CD14-positive monocyte (primary cell): ENCODE measurements at regions not wholly inside any gene's neighbourhood (a gene's known extent, or its start where the extent isn't known, plus 50 kb on each side); places are given as distances from the start of the nearest gene placed in this dataset.

ENCODE experiments used
- DNase-seq, 3 donors: peaks; one replicate each; pipeline ENCODE4 v3.0.0-alpha.2; 2011 to 2022
- H2AFZ ChIP-seq: 2 replicates; pipeline ENCODE4 v1.6.0; 2012; ENCODE audit warnings: mild to moderate bottlenecking, low read depth, low read length, inconsistent platforms; ENCODE audit not compliant: insufficient read depth, poor library complexity, severe bottlenecking
- H3K27ac ChIP-seq, 2 donors: 1 replicate in 1 of 2; 2 replicates in 1 of 2; pipeline ENCODE4 v1.5.1; 2012 to 2013; ENCODE audit warnings: low read length in 2 of 2, control low read depth in 1 of 2, inconsistent platforms in 1 of 2, low read depth in 1 of 2, mild to moderate bottlenecking in 1 of 2
- H3K27me3 ChIP-seq, 2 donors: one replicate each; pipeline versions ENCODE4 v1.6.0 to v1.6.1; 2011 to 2013; ENCODE audit warnings: low read length in 2 of 2; ENCODE audit not compliant: control insufficient read depth in 2 of 2, insufficient read depth in 2 of 2
- H3K36me3 ChIP-seq, 2 donors: replicated peaks in 1 of 2; 1 replicate in 1 of 2; 2 replicates in 1 of 2; pipeline versions ENCODE4 v1.5.1 to v1.6.1; 2012 to 2013; ENCODE audit warnings: low read length in 2 of 2, control low read depth in 1 of 2, inconsistent platforms in 1 of 2, mild to moderate bottlenecking in 1 of 2; ENCODE audit not compliant: insufficient read depth in 2 of 2, control insufficient read depth in 1 of 2
- H3K4me1 ChIP-seq, 2 donors: 1 replicate in 1 of 2; 2 replicates in 1 of 2; pipeline versions ENCODE4 v1.5.1 to v1.6.1; 2012 to 2013; ENCODE audit warnings: low read length in 2 of 2, control low read depth in 1 of 2, inconsistent platforms in 1 of 2, mild to moderate bottlenecking in 1 of 2, moderate library complexity in 1 of 2; ENCODE audit not compliant: insufficient read depth in 2 of 2, control insufficient read depth in 1 of 2
- H3K4me2 ChIP-seq: replicated peaks from 2 replicates; pipeline ENCODE3; 2012; ENCODE audit warnings: low read length, moderate library complexity, mild to moderate bottlenecking; ENCODE audit not compliant: poor library complexity, severe bottlenecking; ENCODE audit errors: extremely low read depth
- H3K4me3 ChIP-seq, 3 experiments: fragments of 200-600 bp in 1 of 3; sonication (generic) in 1 of 3; replicated peaks in 1 of 3; 1 replicate in 2 of 3; 2 replicates in 1 of 3; pipeline ENCODE4 v1.5.1; 2011 to 2013; ENCODE audit warnings: low read length in 3 of 3, mild to moderate bottlenecking in 3 of 3, control low read depth in 2 of 3, low read depth in 2 of 3, inconsistent platforms in 1 of 3, moderate library complexity in 1 of 3
- H3K79me2 ChIP-seq: 2 replicates; pipeline ENCODE4 v1.6.0; 2012; ENCODE audit warnings: mild to moderate bottlenecking, control low read depth, inconsistent platforms, low read length, moderate library complexity; ENCODE audit not compliant: insufficient read depth
- H3K9ac ChIP-seq: 2 replicates; pipeline ENCODE4 v1.6.0; 2017; ENCODE audit warnings: low read length, mild to moderate bottlenecking; ENCODE audit not compliant: insufficient read depth, poor library complexity, severe bottlenecking
- H3K9me3 ChIP-seq, 2 donors: replicated peaks in 1 of 2; 1 replicate in 1 of 2; 2 replicates in 1 of 2; pipeline versions ENCODE4 v1.5.1 to v1.6.1; 2012 to 2013; ENCODE audit warnings: low read length in 2 of 2, control low read depth in 1 of 2; ENCODE audit not compliant: control insufficient read depth in 1 of 2, insufficient read depth in 1 of 2
- H4K20me1 ChIP-seq: 2 replicates; pipeline ENCODE4 v1.6.0; 2012; ENCODE audit warnings: mild to moderate bottlenecking, low read length, control low read depth, moderate library complexity; ENCODE audit not compliant: insufficient read depth
- H3K27ac Mint-ChIP-seq, 7 donors: one replicate each; pipeline ENCODE4 v1.8.0; 2020; ENCODE audit warnings: mild to moderate bottlenecking in 7 of 7, mixed read lengths in 7 of 7, moderate library complexity in 6 of 7, inconsistent platforms in 2 of 7
- H3K27me3 Mint-ChIP-seq, 3 donors: one replicate each; pipeline ENCODE4 v1.8.0; 2021 to 2022; ENCODE audit warnings: low read depth in 3 of 3, mild to moderate bottlenecking in 3 of 3, mixed read lengths in 3 of 3, moderate library complexity in 3 of 3, inconsistent platforms in 1 of 3
- H3K36me3 Mint-ChIP-seq, 2 donors: one replicate each; pipeline ENCODE4 v1.8.0; 2020; ENCODE audit warnings: mixed read lengths in 2 of 2, inconsistent platforms in 1 of 2, mild to moderate bottlenecking in 1 of 2
- H3K4me1 Mint-ChIP-seq: one replicate; pipeline ENCODE4 v1.8.0; 2020; ENCODE audit warnings: mild to moderate bottlenecking, mixed read lengths
- H3K4me3 Mint-ChIP-seq, 2 donors: one replicate each; pipeline ENCODE4 v1.8.0; 2020; ENCODE audit warnings: mild to moderate bottlenecking in 2 of 2, mixed read lengths in 2 of 2, moderate library complexity in 1 of 2
- H3K9me3 Mint-ChIP-seq, 7 donors: one replicate each; pipeline ENCODE4 v1.8.0; 2020 to 2022; ENCODE audit warnings: mixed read lengths in 7 of 7, mild to moderate bottlenecking in 6 of 7, moderate library complexity in 6 of 7, inconsistent platforms in 2 of 7
- CTCF ChIP-seq: fragments of 200-600 bp; IDR thresholded peaks from one replicate; pipeline ENCODE4 v1.8.0; 2022; ENCODE audit warnings: antibody characterized with exemption, mild to moderate bottlenecking
- WGBS: methylation state at CpG from one replicate; pipeline ENCODE4 v1.1.5; 2013; ENCODE audit warnings: missing lambda C conversion rate; ENCODE audit not compliant: insufficient coverage; 5-methylcytosine and 5-hydroxymethylcytosine counted together
- intact Hi-C, 2 donors: fragments of 100-400 bp; cut with micrococcal nuclease; formaldehyde crosslinking; loops; one replicate each; pipeline versions ENCODE4 v1.15.0 to v1.15.1; 2023

GRCh38 chr6:40298207-40298606, 289.0 kb downstream of the LRFN2 start:
- H3K36me3 ChIP-seq, result no peaks in the 10 kb centered on the region
- no peak overlapping the region for H3K4me2 ChIP-seq
- H3K4me3 ChIP-seq, result no peak overlapping the region
- no peak overlapping the region for H3K27ac ChIP-seq
- H2AFZ ChIP-seq, result no peak overlapping the region
- H3K79me2 ChIP-seq, result no peaks in the 10 kb centered on the region
- Mint-ChIP-seq H3K27ac (no peak overlapping the region), H3K4me3 (no peak overlapping the region), H3K36me3 (no peaks in the 10 kb centered on the region), H3K27me3 (peaks cover 0 to 2% (median 0%) of the 10 kb centered on the region in 3 donors), H3K4me1 (no peaks in the 10 kb centered on the region), H3K9me3 (peaks cover 0 to 5% (median 4%) of the 10 kb centered on the region in 7 donors)
- no peaks in the 10 kb centered on the region for H3K4me1 ChIP-seq
- H3K9ac ChIP-seq, result no peak overlapping the region
- no peaks in the 10 kb centered on the region for H3K27me3 ChIP-seq
- no peaks in the 10 kb centered on the region for H3K9me3 ChIP-seq
- intact Hi-C loops, result no loop called here
- TF ChIP-seq CTCF, result no peak
- DNase-seq, result no peak
- H4K20me1 ChIP-seq, result no peaks in the 10 kb centered on the region
- WGBS, result 100% methylated on average over 2 of the region's 2 CpGs

GRCh38 chr6:40295251-40295950, 291.8 kb downstream of the LRFN2 start:
- Histone ChIP-seq H2AFZ (no peak overlapping the region), H3K27ac (no peak overlapping the region), H3K27me3 (no peaks in the 10 kb centered on the region), H3K79me2 (no peaks in the 10 kb centered on the region), H3K4me1 (no peaks in the 10 kb centered on the region), H3K4me2 (no peak overlapping the region), H3K4me3 (no peak overlapping the region), H3K36me3 (no peaks in the 10 kb centered on the region), H4K20me1 (no peaks in the 10 kb centered on the region), H3K9ac (no peak overlapping the region), H3K9me3 (no peaks in the 10 kb centered on the region)
- Mint-ChIP-seq H3K36me3 (no peaks in the 10 kb centered on the region), H3K9me3 (peaks cover 0 to 5% (median 4%) of the 10 kb centered on the region in 7 donors), H3K27me3 (peaks cover 0 to 6% (median 5%) of the 10 kb centered on the region in 3 donors), H3K4me3 (no peak overlapping the region), H3K4me1 (no peaks in the 10 kb centered on the region), H3K27ac (no peak overlapping the region)
- WGBS, result 71% methylated on average over 1 of the region's 2 CpGs
- TF ChIP-seq CTCF, result no peak
- no peak for DNase-seq
- intact Hi-C loops, result no loop called here
